IMR-90 (cell line): ENCODE measurements at regions not wholly inside any gene's neighbourhood (a gene's known extent, or its start where the extent isn't known, plus 50 kb on each side); places are given as distances from the start of the nearest gene placed in this dataset.

Experiments used
- ATAC-seq: fragments of 200-7000 bp; cut with Tn5 transposase; 2 replicates; pipeline ENCODE4 v1.9.1; 2020; ENCODE audit warnings: low read depth, mild to moderate bottlenecking, moderate library complexity
- BruUV-seq: library from RNA; stranded (reverse); fragments of 400-500 nt; replicated peaks from 2 replicates; lab custom pipeline; 2021; lab: Mats Ljungman, UMichigan
- CTCF ChIA-PET: fragments of 300-600 bp; formaldehyde crosslinking; extraction: SDS; loops from one replicate; lab custom pipeline; 2021; ENCODE audit warnings: antibody characterized with exemption; lab: Yijun Ruan, JAX
- POLR2A ChIA-PET: fragments of 300-600 bp; sonication (Branson Sonifier 250); formaldehyde crosslinking; loops from one replicate; lab custom pipeline; 2022; ENCODE audit warnings: antibody characterized with exemption; ENCODE audit not compliant: unreplicated experiment; lab: Charles Lee
- DNase-seq: peaks from one replicate; pipeline ENCODE4 v3.0.0; 2013
- H2AFZ ChIP-seq: replicated peaks from 2 replicates; pipeline ENCODE3; 2013; ENCODE audit warnings: low read length, mild to moderate bottlenecking; ENCODE audit not compliant: poor library complexity
- H2AK5ac ChIP-seq: 2 replicates; pipeline ENCODE4 v1.6.1; 2013; ENCODE audit warnings: low read depth, low read length, inconsistent platforms
- H2AK9ac ChIP-seq: replicated peaks from 2 replicates; pipeline ENCODE3; 2013; ENCODE audit warnings: mild to moderate bottlenecking, low read depth, low read length, moderate library complexity; ENCODE audit not compliant: poor library complexity
- H2BK120ac ChIP-seq: 2 replicates; pipeline ENCODE4 v1.6.1; 2013; ENCODE audit warnings: low read depth, low read length, inconsistent platforms
- H2BK15ac ChIP-seq: 3 replicates; pipeline ENCODE4 v1.6.1; 2013; ENCODE audit warnings: low read depth, low read length, inconsistent platforms
- H2BK20ac ChIP-seq: 2 replicates; pipeline ENCODE4 v1.6.1; 2013; ENCODE audit warnings: low read depth, mild to moderate bottlenecking, inconsistent platforms, low read length, moderate library complexity
- H2BK5ac ChIP-seq: 2 replicates; pipeline ENCODE4 v1.6.1; 2013; ENCODE audit warnings: mild to moderate bottlenecking, low read depth, low read length, inconsistent platforms; ENCODE audit not compliant: poor library complexity, severe bottlenecking
- H3K14ac ChIP-seq: replicated peaks from 2 replicates; pipeline ENCODE4 v1.6.1; 2013; ENCODE audit warnings: low read depth, low read length, inconsistent platforms
- H3K18ac ChIP-seq: 2 replicates; pipeline ENCODE4 v1.6.1; 2013; ENCODE audit warnings: low read depth, low read length, control low read depth
- H3K23ac ChIP-seq: 2 replicates; pipeline ENCODE4 v1.6.1; 2013; ENCODE audit warnings: low read depth, low read length, inconsistent platforms
- H3K27ac ChIP-seq: 2 replicates; pipeline ENCODE4 v1.5.1; 2013; ENCODE audit warnings: mild to moderate bottlenecking, control low read depth, low read length; ENCODE audit not compliant: insufficient read depth
- H3K27me3 ChIP-seq: 2 replicates; pipeline ENCODE4 v1.6.1; 2013; ENCODE audit warnings: low read length; ENCODE audit not compliant: control insufficient read depth, insufficient read depth
- H3K36me3 ChIP-seq: 2 replicates; pipeline ENCODE4 v1.6.1; 2013; ENCODE audit warnings: low read length, mixed read lengths; ENCODE audit not compliant: control insufficient read depth, insufficient read depth
- H3K4ac ChIP-seq: 2 replicates; pipeline ENCODE4 v1.6.1; 2013; ENCODE audit warnings: low read depth, low read length, inconsistent platforms
- H3K4me1 ChIP-seq: 2 replicates; pipeline ENCODE4 v1.6.1; 2013; ENCODE audit warnings: low read length, mixed read lengths; ENCODE audit not compliant: control insufficient read depth, insufficient read depth
- H3K4me2 ChIP-seq: 2 replicates; pipeline ENCODE4 v1.6.1; 2013; ENCODE audit warnings: low read depth, mild to moderate bottlenecking, control low read depth, low read length, moderate library complexity
- H3K4me3 ChIP-seq: 2 replicates; pipeline ENCODE4 v1.5.1; 2013; ENCODE audit warnings: low read depth, mild to moderate bottlenecking, control low read depth, low read length, moderate library complexity; ENCODE audit not compliant: insufficient read depth
- H3K56ac ChIP-seq: 2 replicates; pipeline ENCODE4 v1.6.1; 2013; ENCODE audit warnings: low read length, inconsistent platforms; ENCODE audit not compliant: insufficient read depth; ENCODE audit errors: extremely low read depth
- H3K79me1 ChIP-seq, 2 experiments: 2 replicates each; pipeline ENCODE4 v1.6.1; 2013; ENCODE audit warnings: low read length in 2 of 2, inconsistent platforms in 1 of 2, low read depth in 1 of 2
- H3K9ac ChIP-seq: 2 replicates; pipeline ENCODE4 v1.6.1; 2013; ENCODE audit warnings: low read depth, low read length, control low read depth
- H3K9me1 ChIP-seq: 2 replicates; pipeline ENCODE4 v1.6.1; 2013; ENCODE audit warnings: low read length, inconsistent platforms; ENCODE audit not compliant: insufficient read depth
- H3K9me3 ChIP-seq: 2 replicates; pipeline ENCODE4 v1.6.1; 2013; ENCODE audit warnings: low read length; ENCODE audit not compliant: control insufficient read depth, insufficient read depth
- H4K20me1 ChIP-seq: 2 replicates; pipeline ENCODE4 v1.6.1; 2013; ENCODE audit warnings: low read length, inconsistent platforms; ENCODE audit not compliant: insufficient read depth
- H4K5ac ChIP-seq: 2 replicates; pipeline ENCODE4 v1.6.1; 2013; ENCODE audit warnings: mild to moderate bottlenecking, low read depth, low read length, control low read depth
- H4K8ac ChIP-seq, 2 experiments: 2 replicates each; pipeline ENCODE4 v1.6.1; 2013; ENCODE audit warnings: low read depth in 2 of 2, low read length in 2 of 2, control low read depth in 1 of 2, inconsistent platforms in 1 of 2
- H4K91ac ChIP-seq: 2 replicates; pipeline ENCODE4 v1.6.1; 2013; ENCODE audit warnings: low read depth, low read length, inconsistent platforms; ENCODE audit not compliant: insufficient read depth
- BHLHE40 ChIP-seq: fragments of 150-350 bp; IDR thresholded peaks from 2 replicates; pipeline ENCODE4 v1.6.1; 2016; ENCODE audit warnings: mild to moderate bottlenecking, low read depth, low read length
- MAZ ChIP-seq: IDR thresholded peaks from 2 replicates; pipeline ENCODE4 v1.6.1; 2012; ENCODE audit warnings: low read depth, mild to moderate bottlenecking, low read length, improper control_type of control experiment, moderate library complexity, borderline replicate concordance
- RCOR1 ChIP-seq: IDR thresholded peaks from 2 replicates; pipeline ENCODE4 v1.6.1; 2012; ENCODE audit warnings: mild to moderate bottlenecking, low read length, improper control_type of control experiment; ENCODE audit not compliant: insufficient replicate concordance
- RFX5 ChIP-seq: IDR thresholded peaks from 2 replicates; pipeline ENCODE4 v1.8.0; 2012; ENCODE audit warnings: low read depth, mild to moderate bottlenecking, low read length, moderate library complexity
- USF2 ChIP-seq: fragments of 150-350 bp; IDR thresholded peaks from 2 replicates; pipeline ENCODE4 v1.6.1; 2017; ENCODE audit warnings: mild to moderate bottlenecking, antibody characterized with exemption, low read length, low read depth
- WGBS, 2 experiments: methylation state at CpG; one replicate each; pipeline versions ENCODE4 v1.1.5 to v1.1.7; 2013; ENCODE audit warnings: missing lambda C conversion rate in 2 of 2; ENCODE audit not compliant: insufficient read length in 1 of 2; ENCODE audit errors: extremely low coverage in 2 of 2; 5-methylcytosine and 5-hydroxymethylcytosine counted together
- dilution Hi-C: fragments of 300-500 bp; cut with HindIII; formaldehyde crosslinking; loops from one replicate; pipeline ENCODE4 v1.14.3; 2018; ENCODE audit warnings: low sequenced_read_pairs; ENCODE audit not compliant: unreplicated experiment
- in situ Hi-C: fragments of 300-500 bp; cut with MboI; formaldehyde crosslinking; loops from 3 replicates; pipeline ENCODE4 v1.14.3; 2019; ENCODE audit warnings: low sequenced_read_pairs, inconsistent platforms, mixed read lengths
- intact Hi-C: fragments of 100-400 bp; cut with micrococcal nuclease; formaldehyde crosslinking; loops from 2 replicates; pipeline ENCODE4 v1.10.0; 2022

GRCh38 chr22:27614650-27615007, 186.9 kb downstream of the MN1 start:
- H2BK20ac ChIP-seq: no peak overlapping the region

More at GRCh38 chr22:27614650-27615007, 186.9 kb downstream of the MN1 start:
- no peak for DNase-seq
- no peak overlapping the region for H3K56ac ChIP-seq
- no peak overlapping the region for H3K27ac ChIP-seq
- H4K5ac ChIP-seq: no peak overlapping the region
- H3K4me1 ChIP-seq: no peaks in the 10 kb centered on the region
- 28% methylated on average over 2 of the region's 10 CpGs; no CpG with 5 or more reads in 1 of the 2 experiments for WGBS, 2 experiments
- H3K9me3 ChIP-seq: peaks cover 4% of the 10 kb centered on the region; the same call in 1 of the 2 replicates
- H3K79me1 ChIP-seq: no peaks in the 10 kb centered on the region
- no peak overlapping the region for H3K14ac ChIP-seq
- no peak overlapping the region for H3K4me2 ChIP-seq
- peaks cover 62% of the 10 kb centered on the region for H3K27me3 ChIP-seq
- H3K18ac ChIP-seq: no peak overlapping the region
- intact Hi-C loops: no loop called here
- no peak overlapping the region for H3K23ac ChIP-seq
- H3K9me1 ChIP-seq: no peaks in the 10 kb centered on the region
- TF ChIP-seq RFX5 (no peak), RCOR1 (no peak), USF2 (no peak), MAZ (no peak), BHLHE40 (no peak)
- in situ Hi-C loops: no loop called here
- no peak overlapping the region for H2AFZ ChIP-seq
- H4K91ac ChIP-seq: no peak overlapping the region
- H2AK5ac ChIP-seq: no peak overlapping the region
- POLR2A ChIA-PET: no interaction called here
- no TSS peak for BruUV-seq
- no peak overlapping the region for H2BK15ac ChIP-seq
- dilution Hi-C loops: no loop called here
- no peak overlapping the region for H3K4me3 ChIP-seq
- H4K20me1 ChIP-seq: no peaks in the 10 kb centered on the region
- no peak overlapping the region for H2BK5ac ChIP-seq
- CTCF ChIA-PET: no interaction called here
- H2BK120ac ChIP-seq: no peak overlapping the region
- no peak overlapping the region for H3K9ac ChIP-seq
- H3K4ac ChIP-seq: no peak overlapping the region
- no peak for ATAC-seq
- peaks cover 1% of the 10 kb centered on the region; the same call in 1 of the 2 replicates for H3K36me3 ChIP-seq
- no peak overlapping the region for H4K8ac ChIP-seq
- H2AK9ac ChIP-seq: no peak overlapping the region
